Activated naive CD8-positive, alpha-beta T cell treated with anti-CD3 and anti-CD28 coated beads, Interleukin-2, amount 50 U/mL, for 16 hours (primary cell): ENCODE measurements at regions not wholly inside any gene's neighbourhood (a gene's known extent, or its start where the extent isn't known, plus 50 kb on each side); places are given as distances from the start of the nearest gene placed in this dataset.

Experiments
- DNase-seq: peaks from one replicate; pipeline ENCODE4 v3.0.0-alpha.2; 2020; ENCODE audit warnings: low read depth, low spot score

DNA sequence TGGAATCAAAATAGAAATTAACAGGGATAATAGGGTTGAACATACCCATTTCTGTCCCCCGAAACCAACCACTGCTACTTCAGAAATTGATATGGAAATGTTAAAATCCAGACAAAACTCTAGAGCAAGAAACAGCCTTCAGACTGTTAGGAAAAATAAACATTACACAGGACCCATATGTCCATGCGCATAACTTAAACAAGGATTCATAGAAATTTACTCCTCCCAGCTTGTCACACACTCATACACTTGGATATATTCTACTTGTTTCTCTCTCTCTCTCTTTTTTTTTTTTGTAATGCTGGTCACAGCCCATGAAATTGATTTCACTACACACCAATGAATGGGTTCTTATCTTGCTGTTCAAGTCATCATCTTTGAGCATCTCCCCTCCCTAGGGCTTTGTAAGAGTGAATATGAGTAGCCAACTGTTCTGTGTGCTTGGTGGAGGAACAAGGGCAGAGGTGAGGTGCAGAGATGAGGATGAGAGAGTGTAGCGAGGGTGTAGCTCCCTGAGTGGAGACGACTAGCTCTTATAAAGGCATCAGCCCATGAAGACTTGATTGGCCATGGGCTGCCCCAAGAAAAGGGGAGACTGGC lies 61.8 kb upstream of the MLN start:
- no peak for DNase-seq

DNA sequence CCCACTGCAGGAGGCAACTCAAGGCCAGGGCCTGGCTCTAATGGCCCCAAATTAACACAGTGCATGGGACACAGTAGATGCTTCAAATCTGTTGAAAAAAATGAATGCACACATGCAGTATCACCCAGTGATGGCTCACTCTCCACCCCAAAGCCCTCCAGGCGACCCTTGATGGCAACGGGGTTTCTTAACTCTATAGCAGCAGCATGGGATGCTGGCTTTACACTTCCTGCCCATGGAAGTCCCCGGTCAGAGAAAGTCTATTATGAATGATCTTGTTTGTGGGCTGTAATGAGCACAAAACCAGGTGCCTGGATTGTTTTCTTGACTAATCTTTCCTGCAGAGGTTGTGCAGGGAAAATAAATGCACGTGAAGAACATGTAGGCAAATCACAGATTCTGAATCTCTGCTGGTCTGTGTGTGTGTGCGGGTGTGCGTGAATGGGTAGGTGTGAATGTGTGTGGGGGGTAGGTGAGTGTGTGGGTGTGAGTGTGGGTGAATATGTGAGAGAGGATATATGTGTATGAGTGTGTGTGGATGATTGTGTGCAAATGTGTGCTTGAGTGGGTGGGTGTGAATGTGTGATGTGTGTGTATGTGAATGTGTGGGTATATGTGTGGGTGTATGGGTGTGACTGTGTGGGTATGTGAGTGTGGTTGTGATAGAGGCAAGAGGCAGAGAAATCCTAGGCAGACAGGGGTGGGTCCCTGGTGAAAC lies 60.1 kb upstream of the MLN start:
- DNase-seq: no peak

DNA sequence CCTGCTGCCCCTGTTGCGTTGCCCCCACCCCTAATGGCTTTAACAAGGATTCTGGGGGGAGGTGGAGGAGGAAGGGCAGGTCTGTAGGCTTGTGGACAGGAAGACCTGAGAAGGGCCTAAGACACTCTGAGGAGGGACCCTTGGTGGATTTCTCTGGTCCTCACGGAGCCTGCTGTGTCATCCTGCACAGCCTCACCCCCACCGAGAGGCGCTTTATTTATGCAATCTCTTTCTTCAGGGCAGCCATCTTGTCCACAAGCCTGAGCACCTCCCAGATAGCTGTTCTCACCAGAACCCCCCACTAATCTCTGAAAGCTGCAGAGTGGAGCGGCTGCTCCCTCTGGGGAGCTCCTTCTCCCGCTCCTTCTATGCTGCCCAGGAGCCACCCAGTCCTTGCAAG lies 59.3 kb upstream of the MLN start:
- no peak for DNase-seq

DNA sequence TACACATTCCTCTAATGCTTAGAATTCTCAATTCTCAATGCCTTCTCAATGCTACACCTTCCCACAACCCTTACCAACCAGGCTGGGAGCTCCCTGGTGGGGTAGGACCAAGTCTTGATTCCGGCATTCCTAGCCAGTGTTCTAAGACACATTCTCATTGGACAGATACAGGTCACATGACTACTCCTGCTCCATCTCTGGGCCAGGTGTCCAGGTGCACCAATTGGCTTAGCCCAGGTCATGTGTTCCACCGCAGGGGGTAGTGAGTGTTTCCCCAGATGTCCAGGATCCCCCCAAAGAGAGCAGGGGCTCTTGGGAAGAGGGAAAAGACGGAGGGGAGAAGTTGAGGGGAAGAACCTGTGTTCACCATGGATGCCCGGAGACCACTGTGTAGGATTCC lies 58.7 kb upstream of the MLN start:
- no peak for DNase-seq

- no peak for DNase-seq
These were observed 57.9 kb upstream of the MLN start for GRCh38 chr6:33861722-33862121.

DNA sequence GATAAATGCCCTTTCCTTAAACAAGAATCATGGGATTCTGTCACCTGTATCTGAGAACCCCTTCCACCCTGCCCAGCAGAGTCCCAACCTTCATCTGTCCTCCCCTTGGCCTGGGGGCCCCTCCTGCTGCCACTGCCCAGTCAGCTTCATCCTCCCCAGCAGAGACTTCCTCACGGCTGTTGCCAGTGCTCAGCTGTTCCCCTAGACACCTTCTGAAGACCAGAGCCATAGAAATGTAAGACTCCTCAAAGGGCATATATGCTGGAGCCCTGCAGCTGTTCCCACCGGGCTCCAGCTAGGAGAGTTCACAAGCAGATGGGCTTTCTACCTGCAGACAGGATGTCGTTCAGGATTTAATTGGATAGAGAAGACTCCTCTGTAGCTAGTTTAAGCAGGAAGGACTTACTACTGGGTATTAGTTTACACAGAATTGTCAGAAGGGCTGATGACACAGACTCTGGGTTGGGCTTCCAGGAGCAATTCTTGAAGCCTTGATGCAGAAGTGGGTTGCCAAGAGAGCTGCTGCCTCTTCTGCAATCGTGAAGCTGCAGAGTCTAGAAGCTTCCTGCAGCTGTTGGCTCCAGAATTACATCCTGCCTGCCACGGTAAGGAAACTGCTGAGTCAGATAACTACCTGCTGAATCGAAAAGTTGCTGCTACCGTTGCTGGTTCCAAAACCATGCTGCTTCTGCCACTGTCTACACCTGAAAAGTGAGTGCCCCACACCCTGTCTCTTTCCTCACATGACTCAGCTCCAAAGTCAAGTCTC lies 57.1 kb upstream of the MLN start:
- DNase-seq: no peak

- no peak for DNase-seq
These were observed 56.2 kb upstream of the MLN start for GRCh38 chr6:33860006-33860405.

- DNase-seq: no peak
These were observed 55.2 kb upstream of the MLN start for GRCh38 chr6:33858804-33859505.

- DNase-seq: no peak
These were observed 54.2 kb upstream of the MLN start for GRCh38 chr6:33857932-33858475.

DNA sequence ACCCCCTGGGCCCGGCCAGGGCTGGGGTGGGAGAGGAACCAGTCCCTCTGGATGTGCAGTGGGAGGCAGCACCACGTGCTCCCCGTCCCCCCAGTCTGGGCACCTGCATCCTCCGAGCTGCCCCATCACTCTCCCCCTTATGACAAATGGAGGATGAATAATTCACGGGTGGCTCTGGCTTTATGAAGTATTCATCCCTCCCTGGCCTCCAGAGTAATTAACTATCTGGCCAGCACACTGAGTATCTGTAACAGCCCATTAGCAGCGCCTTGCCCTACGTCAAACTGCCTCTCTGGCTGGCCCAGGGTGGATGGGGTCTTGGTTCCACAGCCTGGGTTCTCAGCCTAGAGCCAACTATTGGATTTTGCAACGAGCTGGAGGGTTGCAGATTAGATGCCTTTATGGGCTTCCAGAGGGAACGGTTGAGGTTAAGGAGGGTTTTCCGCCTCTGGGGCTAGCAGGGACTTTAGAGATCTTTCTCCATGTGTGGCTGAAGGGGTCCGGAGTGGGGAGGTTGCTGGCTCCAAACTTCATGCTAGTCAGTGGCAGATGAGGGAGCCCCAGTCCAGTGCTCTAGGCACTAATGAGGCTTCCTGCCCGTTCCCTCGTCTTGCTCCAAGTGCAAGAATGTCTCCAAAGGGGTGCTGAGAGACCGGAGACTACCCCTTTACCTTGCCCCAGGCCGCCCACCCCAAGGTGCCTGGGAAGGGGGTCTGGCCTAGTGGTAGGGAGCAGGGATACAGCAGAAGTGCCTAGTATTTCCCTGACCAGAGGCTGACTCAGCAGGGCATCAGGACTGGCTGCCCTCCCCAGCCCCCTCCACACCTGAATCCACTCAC lies 53.5 kb upstream of the MLN start:
- DNase-seq: no peak

GRCh38 chr6:33856655-33857054 lies 52.9 kb upstream of the MLN start:
- peak; percentile 13 for DNase-seq

GRCh38 chr6:33856031-33856590 lies 52.3 kb upstream of the MLN start:
- no peak for DNase-seq

DNA sequence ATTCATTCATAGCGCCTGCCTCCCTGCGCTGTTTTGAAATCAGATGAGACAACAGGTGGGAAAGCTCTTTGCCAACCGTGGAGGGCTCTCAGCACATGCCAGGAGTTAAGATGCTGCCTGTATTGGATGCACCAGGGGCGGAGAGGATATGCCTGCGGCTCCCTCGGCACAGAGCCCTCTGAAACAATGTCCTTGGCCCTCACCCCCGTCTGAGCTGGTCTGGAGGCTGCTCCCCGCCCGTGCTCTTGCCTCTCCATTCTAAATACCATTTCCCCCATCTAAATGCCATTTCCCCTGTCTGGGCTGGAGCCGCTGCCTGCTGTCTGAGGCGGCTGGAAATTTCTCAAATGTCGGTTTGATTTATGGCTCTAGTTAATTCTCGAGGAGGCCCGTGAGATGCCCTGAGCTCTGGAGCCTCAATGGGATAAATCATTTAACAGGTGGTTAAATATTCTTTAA lies 50.8 kb upstream of the MLN start:
- no peak for DNase-seq

DNA sequence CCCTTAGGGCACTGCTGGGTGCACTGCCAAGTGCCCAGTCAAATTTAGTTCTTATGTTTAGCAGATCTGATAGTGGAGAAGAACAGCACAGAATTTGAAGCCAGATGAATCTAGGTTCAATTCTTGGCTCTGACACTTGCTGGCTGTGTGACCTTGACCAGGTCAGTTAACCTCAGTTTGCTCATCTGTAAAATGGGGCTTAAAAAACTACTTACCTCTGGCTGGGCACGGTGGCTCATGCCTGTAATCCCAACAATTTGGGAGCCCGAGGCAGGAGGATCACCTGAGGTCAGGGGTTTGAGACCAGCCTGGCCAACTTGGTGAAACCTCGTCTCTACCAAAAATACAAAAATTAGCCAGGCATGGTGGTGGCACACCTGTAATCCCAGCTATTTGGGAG lies 49.9 kb upstream of the MLN start:
- no peak for DNase-seq
